ENCODE measurements at regions not wholly inside any gene's neighbourhood (a gene's known extent, or its start where the extent isn't known, plus 50 kb on each side); places are given as distances from the start of the nearest gene placed in this dataset.

- Histone ChIP-seq H3K9ac (ENCODE audit: low read depth in 1 of 2, low read length in 2 of 2) (no peak overlapping the region), H3K36me3 (ENCODE audit: control insufficient read depth in 4 of 4, insufficient read depth in 3 of 4, low read depth in 1 of 4, low read length in 3 of 4) (no peaks in the 10 kb centered on the region), H3K9me3 (ENCODE audit: control insufficient read depth in 4 of 4, low read length in 3 of 4) (no peaks in the 10 kb centered on the region), H3K27me3 (ENCODE audit: control insufficient read depth in 4 of 4, insufficient read depth in 4 of 4, low read length in 3 of 4) (no peaks in the 10 kb centered on the region), H3K4me1 (ENCODE audit: control insufficient read depth in 4 of 4, insufficient read depth in 4 of 4, low read length in 3 of 4) (no peaks in the 10 kb centered on the region), H3K27ac (ENCODE audit: low read depth in 1 of 2, low read length in 2 of 2) (no peak overlapping the region), H3K4me3 (ENCODE audit: low read depth in 1 of 3, low read length in 3 of 3) (no peak overlapping the region)
- TF ChIP-seq SP1 (IDR thresholded peaks at IDR 0.05) (no peak), ZBTB33 (IDR thresholded peaks at IDR 0.05) (no peak), CTCF (IDR thresholded peaks at IDR 0.05; ENCODE audit: low read depth, low read length, missing input control) (no peak), RAD21 (IDR thresholded peaks at IDR 0.05) (no peak), FOXA1 (IDR thresholded peaks at IDR 0.05) (no peak), NR2F2 (IDR thresholded peaks at IDR 0.05) (no peak), TAF1 (conservative IDR thresholded peaks at IDR 0.05) (no peak), HNF4G (IDR thresholded peaks at IDR 0.05) (no peak), FOXA2 (IDR thresholded peaks at IDR 0.05) (no peak), GABPA (IDR thresholded peaks at IDR 0.05 in 1 of 2, conservative IDR thresholded peaks at IDR 0.05 in 1 of 2) (no peak), RXRA (IDR thresholded peaks at IDR 0.05) (no peak), EGR1 (IDR thresholded peaks at IDR 0.05; ENCODE audit: low read depth in 2 of 2) (no peak)
- TF ChIP-seq, protein P1, sequence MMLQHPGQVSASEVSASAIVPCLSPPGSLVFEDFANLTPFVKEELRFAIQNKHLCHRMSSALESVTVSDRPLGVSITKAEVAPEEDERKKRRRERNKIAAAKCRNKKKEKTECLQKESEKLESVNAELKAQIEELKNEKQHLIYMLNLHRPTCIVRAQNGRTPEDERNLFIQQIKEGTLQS (IDR thresholded peaks at IDR 0.05), result no peak
- TF ChIP-seq, protein P2, sequence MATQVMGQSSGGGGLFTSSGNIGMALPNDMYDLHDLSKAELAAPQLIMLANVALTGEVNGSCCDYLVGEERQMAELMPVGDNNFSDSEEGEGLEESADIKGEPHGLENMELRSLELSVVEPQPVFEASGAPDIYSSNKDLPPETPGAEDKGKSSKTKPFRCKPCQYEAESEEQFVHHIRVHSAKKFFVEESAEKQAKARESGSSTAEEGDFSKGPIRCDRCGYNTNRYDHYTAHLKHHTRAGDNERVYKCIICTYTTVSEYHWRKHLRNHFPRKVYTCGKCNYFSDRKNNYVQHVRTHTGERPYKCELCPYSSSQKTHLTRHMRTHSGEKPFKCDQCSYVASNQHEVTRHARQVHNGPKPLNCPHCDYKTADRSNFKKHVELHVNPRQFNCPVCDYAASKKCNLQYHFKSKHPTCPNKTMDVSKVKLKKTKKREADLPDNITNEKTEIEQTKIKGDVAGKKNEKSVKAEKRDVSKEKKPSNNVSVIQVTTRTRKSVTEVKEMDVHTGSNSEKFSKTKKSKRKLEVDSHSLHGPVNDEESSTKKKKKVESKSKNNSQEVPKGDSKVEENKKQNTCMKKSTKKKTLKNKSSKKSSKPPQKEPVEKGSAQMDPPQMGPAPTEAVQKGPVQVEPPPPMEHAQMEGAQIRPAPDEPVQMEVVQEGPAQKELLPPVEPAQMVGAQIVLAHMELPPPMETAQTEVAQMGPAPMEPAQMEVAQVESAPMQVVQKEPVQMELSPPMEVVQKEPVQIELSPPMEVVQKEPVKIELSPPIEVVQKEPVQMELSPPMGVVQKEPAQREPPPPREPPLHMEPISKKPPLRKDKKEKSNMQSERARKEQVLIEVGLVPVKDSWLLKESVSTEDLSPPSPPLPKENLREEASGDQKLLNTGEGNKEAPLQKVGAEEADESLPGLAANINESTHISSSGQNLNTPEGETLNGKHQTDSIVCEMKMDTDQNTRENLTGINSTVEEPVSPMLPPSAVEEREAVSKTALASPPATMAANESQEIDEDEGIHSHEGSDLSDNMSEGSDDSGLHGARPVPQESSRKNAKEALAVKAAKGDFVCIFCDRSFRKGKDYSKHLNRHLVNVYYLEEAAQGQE (IDR thresholded peaks at IDR 0.05), result no peak
- DNase-seq (ENCODE audit: low spot score), result no peak
Observed at GRCh38 chr11:27263046-27263445, 100.0 kb downstream of the CCDC34 start.

DNA sequence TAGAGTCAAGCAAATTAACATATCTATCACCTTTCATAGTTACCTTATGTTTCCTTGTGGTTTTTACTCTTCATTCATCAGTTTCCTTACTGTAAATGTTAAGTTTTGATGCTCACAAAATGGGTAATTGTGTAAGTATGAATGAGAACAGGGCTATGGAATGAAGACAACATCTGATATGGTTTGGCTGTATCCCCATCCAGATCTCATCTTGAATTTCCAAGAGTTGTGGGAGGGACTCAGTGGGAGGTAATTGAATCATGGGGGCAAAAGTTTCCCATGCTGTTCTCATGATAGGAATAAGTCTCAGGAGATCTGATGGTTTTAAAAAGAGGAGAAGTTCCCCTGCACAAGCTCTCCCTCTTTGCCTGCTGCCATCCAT is 107.6 kb downstream of the CCDC34 start:
- H3K4me1 ChIP-seq (ENCODE audit: control insufficient read depth in 4 of 4, insufficient read depth in 4 of 4, low read length in 3 of 4), result no peaks in the 10 kb centered on the region
- no peaks in the 10 kb centered on the region for H3K36me3 ChIP-seq (ENCODE audit: control insufficient read depth in 4 of 4, insufficient read depth in 3 of 4, low read depth in 1 of 4, low read length in 3 of 4)
- no peaks in the 10 kb centered on the region for H3K9me3 ChIP-seq (ENCODE audit: control insufficient read depth in 4 of 4, low read length in 3 of 4)
- H3K27me3 ChIP-seq (ENCODE audit: control insufficient read depth in 4 of 4, insufficient read depth in 4 of 4, low read length in 3 of 4), result no peaks in the 10 kb centered on the region
- H3K9ac ChIP-seq (ENCODE audit: low read depth in 1 of 2, low read length in 2 of 2), result no peak overlapping the region
- no peak overlapping the region for H3K27ac ChIP-seq (ENCODE audit: low read depth in 1 of 2, low read length in 2 of 2)
- TF ChIP-seq TAF1 (conservative IDR thresholded peaks at IDR 0.05) (no peak), FOXA2 (IDR thresholded peaks at IDR 0.05) (no peak), GABPA (IDR thresholded peaks at IDR 0.05 in 1 of 2, conservative IDR thresholded peaks at IDR 0.05 in 1 of 2) (no peak), HNF4G (IDR thresholded peaks at IDR 0.05) (no peak), YY1 (IDR thresholded peaks at IDR 0.05) (no peak), NR2F2 (IDR thresholded peaks at IDR 0.05) (no peak), RAD21 (IDR thresholded peaks at IDR 0.05) (no peak), ZBTB33 (IDR thresholded peaks at IDR 0.05) (no peak)
- TF ChIP-seq, protein P2 (IDR thresholded peaks at IDR 0.05), result no peak
- no peak for DNase-seq (ENCODE audit: low spot score)
- no peak overlapping the region for H3K4me3 ChIP-seq (ENCODE audit: low read depth in 1 of 3, low read length in 3 of 3)
